ENCODE measurements at regions not wholly inside any gene's neighbourhood (a gene's known extent, or its start where the extent isn't known, plus 50 kb on each side); places are given as distances from the start of the nearest gene placed in this dataset.

DNA sequence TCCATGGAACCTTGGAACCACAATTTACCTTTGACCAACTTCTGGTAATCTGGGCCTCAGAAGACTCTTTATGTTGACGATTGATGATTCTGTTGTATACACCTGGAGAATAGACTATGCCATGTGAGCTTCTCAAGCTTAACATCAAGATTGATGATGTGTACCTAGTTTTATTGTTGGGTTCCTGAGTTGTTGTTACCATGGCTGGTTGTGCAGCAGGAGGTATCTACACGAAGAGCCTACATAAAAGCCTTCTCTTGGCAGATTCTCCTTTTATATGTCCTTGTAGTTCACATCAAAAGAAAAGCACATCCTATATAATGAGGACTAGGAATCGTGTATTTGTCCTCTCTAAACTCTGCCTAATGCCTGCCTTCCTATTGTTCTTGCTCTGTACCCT is 272.0 kb downstream of the DTHD1 start:
- H3K27me3 ChIP-seq: no peaks in the 10 kb centered on the region
- H3K36me3 ChIP-seq: no peaks in the 10 kb centered on the region
- TF ChIP-seq, protein P1, sequence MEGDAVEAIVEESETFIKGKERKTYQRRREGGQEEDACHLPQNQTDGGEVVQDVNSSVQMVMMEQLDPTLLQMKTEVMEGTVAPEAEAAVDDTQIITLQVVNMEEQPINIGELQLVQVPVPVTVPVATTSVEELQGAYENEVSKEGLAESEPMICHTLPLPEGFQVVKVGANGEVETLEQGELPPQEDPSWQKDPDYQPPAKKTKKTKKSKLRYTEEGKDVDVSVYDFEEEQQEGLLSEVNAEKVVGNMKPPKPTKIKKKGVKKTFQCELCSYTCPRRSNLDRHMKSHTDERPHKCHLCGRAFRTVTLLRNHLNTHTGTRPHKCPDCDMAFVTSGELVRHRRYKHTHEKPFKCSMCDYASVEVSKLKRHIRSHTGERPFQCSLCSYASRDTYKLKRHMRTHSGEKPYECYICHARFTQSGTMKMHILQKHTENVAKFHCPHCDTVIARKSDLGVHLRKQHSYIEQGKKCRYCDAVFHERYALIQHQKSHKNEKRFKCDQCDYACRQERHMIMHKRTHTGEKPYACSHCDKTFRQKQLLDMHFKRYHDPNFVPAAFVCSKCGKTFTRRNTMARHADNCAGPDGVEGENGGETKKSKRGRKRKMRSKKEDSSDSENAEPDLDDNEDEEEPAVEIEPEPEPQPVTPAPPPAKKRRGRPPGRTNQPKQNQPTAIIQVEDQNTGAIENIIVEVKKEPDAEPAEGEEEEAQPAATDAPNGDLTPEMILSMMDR (IDR thresholded peaks at IDR 0.05; ENCODE audit: low read depth, low read length): no peak
- H3K27ac ChIP-seq: no peak overlapping the region
- no peak for DNase-seq (ENCODE audit: low read depth in 1 of 2, low spot score in 1 of 2)
- H3K9me3 ChIP-seq (ENCODE audit: low read depth): no peaks in the 10 kb centered on the region
- no peaks in the 10 kb centered on the region for H3K4me1 ChIP-seq (ENCODE audit: low read depth)
- H3K4me3 ChIP-seq: no peak overlapping the region

- Histone ChIP-seq H3K9me3 (ENCODE audit: low read depth) (no peaks in the 10 kb centered on the region), H3K4me3 (no peak overlapping the region), H3K4me1 (ENCODE audit: low read depth) (no peaks in the 10 kb centered on the region), H3K27me3 (no peaks in the 10 kb centered on the region), H3K36me3 (no peaks in the 10 kb centered on the region), H3K27ac (no peak overlapping the region)
- TF ChIP-seq, protein P1 (IDR thresholded peaks at IDR 0.05; ENCODE audit: low read depth, low read length): no peak
- no peak for DNase-seq (ENCODE audit: low read depth in 1 of 2, low spot score in 1 of 2)
Measured at GRCh38 chr4:36556984-36557383, 275.6 kb downstream of the DTHD1 start.

DNA sequence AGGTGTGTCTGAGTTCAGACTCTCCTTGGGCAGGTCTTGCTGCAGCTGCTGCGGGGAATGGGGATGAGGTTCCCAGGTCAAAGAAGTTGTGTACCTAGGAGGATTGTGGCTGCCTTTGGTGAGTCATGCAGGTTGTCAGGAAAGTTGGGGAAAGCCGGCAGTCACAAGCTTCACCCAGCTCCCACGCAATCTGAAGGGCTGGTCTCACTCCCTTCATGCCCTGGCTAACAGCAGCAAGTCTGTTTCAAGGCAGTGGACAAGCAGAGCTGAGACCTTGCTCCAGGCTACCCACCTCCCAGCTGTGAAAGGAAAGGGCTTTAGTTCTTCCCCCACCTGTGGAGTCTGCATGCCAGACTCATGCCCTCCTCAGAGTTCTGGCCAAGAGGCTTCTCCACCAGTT is 287.2 kb downstream of the DTHD1 start:
- Histone ChIP-seq H3K27ac (no peak overlapping the region), H3K4me3 (no peak overlapping the region), H3K27me3 (no peaks in the 10 kb centered on the region), H3K9me3 (ENCODE audit: low read depth) (no peaks in the 10 kb centered on the region), H3K36me3 (no peaks in the 10 kb centered on the region), H3K4me1 (ENCODE audit: low read depth) (no peaks in the 10 kb centered on the region)
- TF ChIP-seq, protein P1 (IDR thresholded peaks at IDR 0.05; ENCODE audit: low read depth, low read length): no peak
- no peak for DNase-seq (ENCODE audit: low read depth in 1 of 2, low spot score in 1 of 2)

DNA sequence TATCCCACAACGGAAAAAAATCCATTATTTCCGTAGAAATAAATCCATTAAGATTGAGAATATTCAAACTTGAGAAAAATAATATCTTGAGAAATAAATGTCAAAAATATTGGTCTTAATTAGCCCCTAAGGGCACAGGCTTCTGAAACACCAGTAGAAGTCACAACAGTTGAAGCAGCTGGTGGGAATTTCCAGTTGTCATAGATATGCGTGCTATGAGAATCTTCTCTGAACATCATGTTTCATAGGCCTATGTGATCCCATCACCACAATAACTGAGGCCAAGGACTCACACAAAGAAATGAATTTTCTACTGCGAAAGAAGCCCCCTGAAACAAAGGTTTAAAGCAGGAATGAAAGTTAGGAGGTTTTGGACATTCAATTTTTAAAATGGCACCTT is 292.0 kb downstream of the DTHD1 start:
- Histone ChIP-seq H3K36me3 (no peaks in the 10 kb centered on the region), H3K4me3 (no peak overlapping the region), H3K27ac (no peak overlapping the region), H3K9me3 (ENCODE audit: low read depth) (no peaks in the 10 kb centered on the region), H3K4me1 (ENCODE audit: low read depth) (no peaks in the 10 kb centered on the region), H3K27me3 (no peaks in the 10 kb centered on the region)
- DNase-seq (ENCODE audit: low read depth in 1 of 2, low spot score in 1 of 2): no peak
- TF ChIP-seq, protein P1 (IDR thresholded peaks at IDR 0.05; ENCODE audit: low read depth, low read length): no peak

DNA sequence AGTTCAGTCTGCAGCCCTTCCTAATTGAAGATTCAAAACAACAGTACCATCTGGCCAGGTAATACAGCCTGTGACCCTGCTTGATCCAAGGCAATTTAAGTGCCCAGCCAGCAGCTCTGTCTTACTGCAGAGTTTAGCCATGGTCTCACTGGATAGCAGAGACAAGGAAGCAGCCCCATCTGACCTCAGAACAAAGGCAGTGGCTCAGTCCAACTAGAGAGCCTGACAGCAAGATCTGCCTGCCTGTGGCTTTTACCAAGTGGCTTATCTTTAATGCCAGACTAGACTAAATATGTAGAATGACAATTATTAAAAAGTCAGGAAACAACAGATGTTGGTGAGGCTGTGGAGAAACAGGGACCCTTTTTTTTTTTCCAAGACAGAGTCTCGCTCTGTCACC is 293.4 kb downstream of the DTHD1 start:
- no peak overlapping the region for H3K4me3 ChIP-seq
- H3K27me3 ChIP-seq: no peaks in the 10 kb centered on the region
- no peak for DNase-seq (ENCODE audit: low read depth in 1 of 2, low spot score in 1 of 2)
- H3K9me3 ChIP-seq (ENCODE audit: low read depth): no peaks in the 10 kb centered on the region
- H3K4me1 ChIP-seq (ENCODE audit: low read depth): no peaks in the 10 kb centered on the region
- H3K27ac ChIP-seq: no peak overlapping the region
- H3K36me3 ChIP-seq: no peaks in the 10 kb centered on the region
- TF ChIP-seq, protein P1 (IDR thresholded peaks at IDR 0.05; ENCODE audit: low read depth, low read length): no peak

DNA sequence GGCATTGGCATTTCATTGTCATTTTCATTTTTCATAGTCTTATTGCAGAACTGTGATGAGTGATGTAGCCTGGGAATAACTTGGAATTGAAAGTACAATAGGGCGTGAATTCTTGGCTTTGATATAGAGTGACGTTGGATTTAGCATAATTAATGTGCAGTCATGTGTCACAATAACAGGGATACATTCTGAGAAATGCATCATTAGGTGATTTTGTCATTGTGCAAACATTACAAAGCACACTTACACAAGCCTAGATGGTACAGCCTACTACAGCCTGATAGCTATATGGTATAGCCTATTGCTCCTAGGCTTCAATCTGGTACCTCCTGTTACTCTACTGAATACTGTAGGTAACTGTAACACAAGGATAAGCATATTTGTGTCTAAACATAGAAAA is 300.8 kb downstream of the DTHD1 start:
- H3K4me1 ChIP-seq (ENCODE audit: low read depth): no peaks in the 10 kb centered on the region
- no peaks in the 10 kb centered on the region for H3K27me3 ChIP-seq
- DNase-seq (ENCODE audit: low read depth in 1 of 2, low spot score in 1 of 2): no peak
- no peak overlapping the region for H3K4me3 ChIP-seq
- TF ChIP-seq, protein P1 (IDR thresholded peaks at IDR 0.05; ENCODE audit: low read depth, low read length): no peak
- no peak overlapping the region for H3K27ac ChIP-seq
- no peaks in the 10 kb centered on the region for H3K36me3 ChIP-seq
- H3K9me3 ChIP-seq (ENCODE audit: low read depth): no peaks in the 10 kb centered on the region
